ENCODE measurements at regions not wholly inside any gene's neighbourhood (a gene's known extent, or its start where the extent isn't known, plus 50 kb on each side); places are given as distances from the start of the nearest gene placed in this dataset.

DNA sequence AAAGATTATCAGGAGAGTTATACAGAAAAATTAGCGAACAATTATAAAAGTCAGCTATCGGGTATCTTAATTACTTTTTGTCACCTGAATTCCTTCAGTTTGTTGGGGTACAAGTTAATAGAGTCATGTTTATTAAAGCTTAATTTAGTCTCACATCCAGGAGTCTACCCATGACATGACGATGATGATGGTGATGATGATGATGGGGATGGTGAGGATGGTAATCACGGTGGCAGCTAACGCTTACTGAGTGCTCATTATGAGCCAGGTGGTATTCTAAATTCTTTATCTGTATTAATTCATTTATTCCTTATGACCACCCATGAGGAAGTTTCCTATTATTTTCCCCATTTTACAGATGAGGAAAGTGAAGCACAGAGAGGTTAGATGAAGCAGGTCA, 208.6 kb upstream of the KIF2A start:
- TF ChIP-seq EP300 (IDR thresholded peaks at IDR 0.05): no peak
- no peak for TF ChIP-seq POLR2A (IDR thresholded peaks at IDR 0.05)
- no peak for TF ChIP-seq POLR2AphosphoS5 (IDR thresholded peaks at IDR 0.05)
- TF ChIP-seq, protein P1, sequence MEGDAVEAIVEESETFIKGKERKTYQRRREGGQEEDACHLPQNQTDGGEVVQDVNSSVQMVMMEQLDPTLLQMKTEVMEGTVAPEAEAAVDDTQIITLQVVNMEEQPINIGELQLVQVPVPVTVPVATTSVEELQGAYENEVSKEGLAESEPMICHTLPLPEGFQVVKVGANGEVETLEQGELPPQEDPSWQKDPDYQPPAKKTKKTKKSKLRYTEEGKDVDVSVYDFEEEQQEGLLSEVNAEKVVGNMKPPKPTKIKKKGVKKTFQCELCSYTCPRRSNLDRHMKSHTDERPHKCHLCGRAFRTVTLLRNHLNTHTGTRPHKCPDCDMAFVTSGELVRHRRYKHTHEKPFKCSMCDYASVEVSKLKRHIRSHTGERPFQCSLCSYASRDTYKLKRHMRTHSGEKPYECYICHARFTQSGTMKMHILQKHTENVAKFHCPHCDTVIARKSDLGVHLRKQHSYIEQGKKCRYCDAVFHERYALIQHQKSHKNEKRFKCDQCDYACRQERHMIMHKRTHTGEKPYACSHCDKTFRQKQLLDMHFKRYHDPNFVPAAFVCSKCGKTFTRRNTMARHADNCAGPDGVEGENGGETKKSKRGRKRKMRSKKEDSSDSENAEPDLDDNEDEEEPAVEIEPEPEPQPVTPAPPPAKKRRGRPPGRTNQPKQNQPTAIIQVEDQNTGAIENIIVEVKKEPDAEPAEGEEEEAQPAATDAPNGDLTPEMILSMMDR (IDR thresholded peaks at IDR 0.05): no peak

Data from sigmoid colon (tissue), 4 donors.